Activated T-cell treated with anti-CD3 and anti-CD28 coated beads, Interleukin-2, amount 50 U/mL, for 1 hour (primary cell): ENCODE measurements at regions not wholly inside any gene's neighbourhood (a gene's known extent, or its start where the extent isn't known, plus 50 kb on each side); places are given as distances from the start of the nearest gene placed in this dataset.

Experiments
- DNase-seq: peaks from one replicate; pipeline ENCODE4 v3.0.0-alpha.2; 2020

GRCh38 chr1:56416495-56416894 lies 162.9 kb downstream of the PLPP3 start:
- DNase-seq: no peak

GRCh38 chr1:56415720-56416119 lies 163.6 kb downstream of the PLPP3 start:
- DNase-seq: no peak

GRCh38 chr1:56415258-56415657 lies 164.1 kb downstream of the PLPP3 start:
- DNase-seq: no peak

GRCh38 chr1:56414728-56415224 lies 164.6 kb downstream of the PLPP3 start:
- DNase-seq: no peak

GRCh38 chr1:56413671-56414199 lies 165.6 kb downstream of the PLPP3 start:
- DNase-seq: no peak

- DNase-seq: no peak
These were observed 167.7 kb downstream of the PLPP3 start for GRCh38 chr1:56411484-56412180.

- DNase-seq: no peak
These were observed 168.3 kb downstream of the PLPP3 start for GRCh38 chr1:56411021-56411420.

- no peak for DNase-seq
These were observed 169.0 kb downstream of the PLPP3 start for GRCh38 chr1:56410405-56410804.

- no peak for DNase-seq
These were observed 170.2 kb downstream of the PLPP3 start for GRCh38 chr1:56409112-56409691.

GRCh38 chr1:56406821-56407220 lies 172.5 kb downstream of the PLPP3 start:
- DNase-seq: no peak

- no peak for DNase-seq
These were observed 174.8 kb downstream of the PLPP3 start for GRCh38 chr1:56404561-56405030.

GRCh38 chr1:56404066-56404465 lies 175.3 kb downstream of the PLPP3 start:
- no peak for DNase-seq

- no peak for DNase-seq
These were observed 176.0 kb downstream of the PLPP3 start for GRCh38 chr1:56403321-56403720.

GRCh38 chr1:56401191-56401590 lies 178.2 kb downstream of the PLPP3 start:
- no peak for DNase-seq

- no peak for DNase-seq
These were observed 178.8 kb downstream of the PLPP3 start for GRCh38 chr1:56400526-56400925.

- no peak for DNase-seq
These were observed 179.6 kb downstream of the PLPP3 start for GRCh38 chr1:56399795-56400194.

- DNase-seq: no peak
These were observed 180.0 kb downstream of the PLPP3 start for GRCh38 chr1:56399326-56399725.

GRCh38 chr1:56397811-56398231 lies 181.5 kb downstream of the PLPP3 start:
- no peak for DNase-seq

GRCh38 chr1:56397409-56397808 lies 182.0 kb downstream of the PLPP3 start:
- no peak for DNase-seq

- no peak for DNase-seq
These were observed 182.8 kb downstream of the PLPP3 start for GRCh38 chr1:56396581-56396980.

- DNase-seq: no peak
These were observed 183.6 kb downstream of the PLPP3 start for GRCh38 chr1:56395776-56396175.

GRCh38 chr1:56394298-56394697 lies 185.1 kb downstream of the PLPP3 start:
- no peak for DNase-seq

- DNase-seq: no peak
These were observed 188.2 kb downstream of the PLPP3 start for GRCh38 chr1:56390934-56391731.
